Mesenchymal stem cell (in vitro differentiated cells and primary cell): ENCODE measurements at regions not wholly inside any gene's neighbourhood (a gene's known extent, or its start where the extent isn't known, plus 50 kb on each side); places are given as distances from the start of the nearest gene placed in this dataset.

Experiments
- DNase-seq: peaks from one replicate; pipeline ENCODE4 v3.0.0-alpha.2; 2013
- H2AFZ ChIP-seq: one replicate; pipeline ENCODE4 v1.6.1; 2013; ENCODE audit warnings: low read depth, mild to moderate bottlenecking, control low read depth, inconsistent platforms, low read length, moderate library complexity
- H2AK5ac ChIP-seq: 2 replicates; pipeline ENCODE4 v1.6.1; 2013; ENCODE audit warnings: low read length, moderate library complexity, mild to moderate bottlenecking, inconsistent platforms; ENCODE audit not compliant: severe bottlenecking
- H2BK120ac ChIP-seq: one replicate; pipeline ENCODE4 v1.6.1; 2013; ENCODE audit warnings: low read depth, mild to moderate bottlenecking, inconsistent platforms, low read length, moderate library complexity
- H2BK12ac ChIP-seq, 2 experiments: one replicate each; pipeline ENCODE4 v1.6.1; 2013; ENCODE audit warnings: inconsistent platforms in 2 of 2, low read length in 2 of 2, mild to moderate bottlenecking in 2 of 2, moderate library complexity in 2 of 2, control low read depth in 1 of 2
- H2BK15ac ChIP-seq: one replicate; pipeline ENCODE4 v1.6.1; 2013; ENCODE audit warnings: mild to moderate bottlenecking, low read depth, inconsistent platforms; ENCODE audit not compliant: poor library complexity, severe bottlenecking
- H2BK5ac ChIP-seq: 2 replicates; pipeline ENCODE4 v1.6.1; 2013; ENCODE audit warnings: low read depth, mild to moderate bottlenecking, low read length, control low read depth, inconsistent platforms; ENCODE audit not compliant: poor library complexity, severe bottlenecking
- H3K14ac ChIP-seq, 2 experiments: one replicate each; pipeline ENCODE4 v1.6.1; 2013; ENCODE audit warnings: inconsistent platforms in 2 of 2, low read length in 2 of 2, control low read depth in 1 of 2, mild to moderate bottlenecking in 1 of 2, moderate library complexity in 1 of 2
- H3K18ac ChIP-seq, 2 experiments: one replicate each; pipeline ENCODE4 v1.6.1; 2013; ENCODE audit warnings: inconsistent platforms in 2 of 2, low read length in 2 of 2, control low read depth in 1 of 2, low read depth in 1 of 2, mild to moderate bottlenecking in 1 of 2
- H3K23ac ChIP-seq, 2 experiments: one replicate each; pipeline ENCODE4 v1.6.1; 2013; ENCODE audit warnings: inconsistent platforms in 2 of 2, low read length in 2 of 2, mild to moderate bottlenecking in 2 of 2, moderate library complexity in 2 of 2, control low read depth in 1 of 2
- H3K27ac ChIP-seq: 2 replicates; pipeline ENCODE4 v1.5.1; 2013; ENCODE audit warnings: mild to moderate bottlenecking, moderate library complexity, low read length, control low read depth, inconsistent platforms; ENCODE audit not compliant: poor library complexity, severe bottlenecking
- H3K27me3 ChIP-seq, 2 experiments: 2 replicates each; pipeline versions ENCODE4 v1.6.1 to v1.7.0; 2013; ENCODE audit warnings: low read length in 2 of 2, mild to moderate bottlenecking in 2 of 2, moderate library complexity in 2 of 2, control low read depth in 1 of 2, inconsistent platforms in 1 of 2; ENCODE audit not compliant: control insufficient read depth in 1 of 2, insufficient read depth in 1 of 2
- H3K36me3 ChIP-seq, 2 experiments: 2 replicates each; pipeline versions ENCODE4 v1.6.1 to v1.7.0; 2013; ENCODE audit warnings: low read length in 2 of 2, control low read depth in 1 of 2, inconsistent platforms in 1 of 2, low read depth in 1 of 2, mild to moderate bottlenecking in 1 of 2; ENCODE audit not compliant: insufficient read depth in 2 of 2, control insufficient read depth in 1 of 2
- H3K4ac ChIP-seq, 2 experiments: one replicate each; pipeline ENCODE4 v1.6.1; 2013; ENCODE audit warnings: inconsistent platforms in 2 of 2, low read length in 2 of 2, mild to moderate bottlenecking in 2 of 2, moderate library complexity in 2 of 2, control low read depth in 1 of 2, low read depth in 1 of 2
- H3K4me1 ChIP-seq: 2 replicates; pipeline ENCODE4 v1.6.1; 2013; ENCODE audit warnings: low read depth, low read length, control low read depth; ENCODE audit not compliant: control insufficient read depth, insufficient read depth
- H3K4me2 ChIP-seq: 2 replicates; pipeline ENCODE4 v1.6.1; 2013; ENCODE audit warnings: low read length, mild to moderate bottlenecking, inconsistent platforms; ENCODE audit not compliant: poor library complexity, severe bottlenecking
- H3K4me3 ChIP-seq, 2 experiments: 2 replicates each; pipeline versions ENCODE4 v1.5.1 to v1.7.0; 2013; ENCODE audit warnings: low read length in 2 of 2, mild to moderate bottlenecking in 2 of 2, control low read depth in 1 of 2, low read depth in 1 of 2; ENCODE audit not compliant: insufficient read depth in 1 of 2
- H3K79me1 ChIP-seq: replicated peaks from 2 replicates; pipeline ENCODE4 v1.6.1; 2013; ENCODE audit warnings: mild to moderate bottlenecking, control low read depth, low read length, inconsistent platforms; ENCODE audit not compliant: poor library complexity, severe bottlenecking
- H3K9ac ChIP-seq: 2 replicates; pipeline ENCODE4 v1.7.0; 2013; ENCODE audit warnings: mild to moderate bottlenecking, low read length, moderate library complexity
- H3K9me3 ChIP-seq: 2 replicates; pipeline ENCODE4 v1.7.0; 2013; ENCODE audit warnings: mild to moderate bottlenecking, low read length; ENCODE audit not compliant: control insufficient read depth
- H4K8ac ChIP-seq: one replicate; pipeline ENCODE4 v1.6.1; 2013; ENCODE audit warnings: inconsistent platforms, mild to moderate bottlenecking, low read length, moderate library complexity
- H4K91ac ChIP-seq: one replicate; pipeline ENCODE4 v1.6.1; 2013; ENCODE audit warnings: mild to moderate bottlenecking, low read length, inconsistent platforms
- WGBS: methylation state at CpG from one replicate; pipeline ENCODE4 v1.1.7; 2013; ENCODE audit warnings: mixed read lengths; 5-methylcytosine and 5-hydroxymethylcytosine counted together

DNA sequence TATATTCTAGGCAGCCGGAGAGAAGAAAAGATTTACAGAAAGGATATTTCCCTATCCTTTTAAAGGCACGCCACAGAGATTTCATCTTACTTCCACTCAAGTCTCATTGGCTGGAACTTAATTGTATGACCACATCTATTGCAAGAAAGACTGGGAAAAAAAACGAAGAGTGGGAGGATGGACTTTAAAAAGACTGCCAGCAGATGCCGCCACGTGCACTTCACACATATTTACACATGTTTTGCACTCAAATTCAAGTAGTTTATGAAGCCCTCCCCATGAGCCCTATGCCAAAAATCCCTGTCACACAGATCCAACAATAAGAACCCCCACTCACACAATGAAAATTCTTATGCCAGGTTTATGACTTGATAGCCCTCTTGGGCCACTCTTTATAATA lies 138.5 kb upstream of the TYRP1 start:
- Histone ChIP-seq H3K4ac (no peak overlapping the region), H3K23ac (no peak overlapping the region), H3K14ac (no peak overlapping the region), H3K4me2 (no peak overlapping the region), H3K27ac (no peak overlapping the region), H3K4me3 (no peak overlapping the region), H2BK5ac (no peak overlapping the region), H3K9me3 (no peaks in the 10 kb centered on the region), H2BK12ac (no peak overlapping the region), H3K27me3 (no peaks in the 10 kb centered on the region), H2BK120ac (no peak overlapping the region), H2AK5ac (no peak overlapping the region), H3K79me1 (no peaks in the 10 kb centered on the region), H4K8ac (no peak overlapping the region), H4K91ac (no peak overlapping the region), H2BK15ac (no peak overlapping the region), H3K18ac (no peak overlapping the region), H3K36me3 (no peaks in the 10 kb centered on the region), H2AFZ (no peak overlapping the region), H3K9ac (no peak overlapping the region), H3K4me1 (no peaks in the 10 kb centered on the region)
- WGBS = 71% methylated on average over 5 of the region's 5 CpGs
- DNase-seq = peak; percentile 17

DNA sequence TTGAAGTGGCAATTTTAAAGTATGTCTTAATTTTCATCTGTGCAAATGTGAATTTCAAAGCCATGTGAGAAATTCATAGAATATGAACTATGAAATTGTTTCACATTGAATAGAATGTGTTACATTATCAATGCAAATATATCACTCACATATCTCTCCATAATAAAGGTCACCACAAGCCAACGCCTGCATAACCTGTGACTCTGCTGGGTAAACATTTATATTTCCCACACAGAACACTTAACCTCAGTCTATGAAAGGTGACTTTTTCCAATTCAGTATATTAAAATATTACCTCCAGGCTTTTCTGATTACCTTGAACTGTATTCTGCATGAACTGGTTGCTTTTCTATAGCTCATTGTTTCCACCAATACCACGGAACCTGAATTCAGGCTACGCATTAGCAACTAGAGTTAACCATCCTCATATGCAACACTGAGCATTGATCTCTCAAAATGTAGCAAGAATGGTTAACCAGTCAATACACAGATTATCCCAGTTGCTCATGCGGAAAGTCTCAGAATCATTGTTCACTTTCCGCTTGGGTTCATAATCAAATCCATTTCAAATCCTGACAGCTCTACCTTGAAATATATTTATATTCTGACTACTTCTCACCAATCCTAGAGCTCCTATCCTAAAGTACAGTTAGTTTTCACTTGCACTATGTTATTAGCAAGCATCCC lies 126.6 kb upstream of the TYRP1 start:
- Histone ChIP-seq H2BK120ac (no peak overlapping the region), H3K18ac (no peak overlapping the region), H3K9ac (no peak overlapping the region), H4K8ac (no peak overlapping the region), H4K91ac (no peak overlapping the region), H3K36me3 (no peaks in the 10 kb centered on the region), H3K27me3 (no peaks in the 10 kb centered on the region), H2AK5ac (no peak overlapping the region), H2BK5ac (no peak overlapping the region), H3K4ac (no peak overlapping the region), H3K23ac (no peak overlapping the region), H3K4me3 (no peak overlapping the region), H3K14ac (no peak overlapping the region), H3K9me3 (no peaks in the 10 kb centered on the region), H3K4me2 (no peak overlapping the region), H2AFZ (no peak overlapping the region), H3K4me1 (no peaks in the 10 kb centered on the region), H3K79me1 (no peaks in the 10 kb centered on the region), H2BK15ac (no peak overlapping the region), H3K27ac (no peak overlapping the region), H2BK12ac (no peak overlapping the region)
- DNase-seq = no peak
- WGBS = 96% methylated on average over 5 of the region's 5 CpGs

DNA sequence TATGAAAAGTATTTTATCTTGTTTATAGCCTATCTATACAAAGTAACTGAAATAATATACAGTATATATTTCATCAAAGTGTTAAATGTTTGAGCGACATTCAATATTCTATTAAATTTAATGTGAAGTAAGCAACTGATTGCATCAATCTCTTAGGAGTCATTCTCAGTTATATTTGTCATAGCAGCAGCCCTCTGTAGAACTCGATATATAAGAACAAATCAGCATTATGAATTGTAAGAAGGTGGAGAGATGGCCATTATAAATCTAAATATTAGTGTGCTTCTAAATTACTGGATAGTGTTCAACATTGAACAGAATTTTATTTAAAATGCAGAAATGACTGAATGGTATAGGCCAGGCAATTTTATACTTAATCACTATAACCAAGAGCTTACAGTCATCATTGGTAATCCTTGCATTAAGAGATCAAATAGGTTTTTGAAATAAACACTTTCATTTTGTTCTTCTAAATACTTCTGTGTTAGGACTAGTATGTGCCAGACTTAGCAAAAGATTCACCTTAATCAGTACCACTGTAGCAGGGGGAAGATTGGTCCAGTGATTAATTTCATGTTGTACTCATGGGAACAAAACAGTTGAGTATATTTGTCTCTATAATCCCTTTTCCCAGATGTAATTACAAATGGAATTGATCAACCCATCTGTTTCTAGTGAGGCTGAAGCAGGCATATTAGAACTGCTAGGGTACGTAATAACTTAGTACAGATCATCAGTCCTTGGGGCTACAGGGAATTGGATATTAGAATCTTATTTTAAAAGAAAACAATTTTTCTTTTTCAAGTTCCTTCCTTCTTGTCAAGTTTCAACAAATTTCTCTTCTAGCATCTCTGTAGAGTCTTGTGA lies 108.3 kb upstream of the TYRP1 start:
- Histone ChIP-seq H2BK120ac (no peak overlapping the region), H2AK5ac (no peak overlapping the region), H3K9ac (no peak overlapping the region), H3K4me2 (no peak overlapping the region), H3K27me3 (no peaks in the 10 kb centered on the region), H3K27ac (no peak overlapping the region), H3K4ac (no peak overlapping the region), H4K91ac (no peak overlapping the region), H2AFZ (no peak overlapping the region), H3K4me3 (no peak overlapping the region), H4K8ac (no peak overlapping the region), H3K4me1 (no peaks in the 10 kb centered on the region), H3K9me3 (no peaks in the 10 kb centered on the region), H3K18ac (no peak overlapping the region), H2BK12ac (no peak overlapping the region), H2BK5ac (no peak overlapping the region), H3K36me3 (no peaks in the 10 kb centered on the region), H2BK15ac (no peak overlapping the region), H3K79me1 (no peaks in the 10 kb centered on the region), H3K23ac (no peak overlapping the region), H3K14ac (no peak overlapping the region)
- no CpG with 5 or more reads among the region's 3 CpGs for WGBS
- no peak for DNase-seq

DNA sequence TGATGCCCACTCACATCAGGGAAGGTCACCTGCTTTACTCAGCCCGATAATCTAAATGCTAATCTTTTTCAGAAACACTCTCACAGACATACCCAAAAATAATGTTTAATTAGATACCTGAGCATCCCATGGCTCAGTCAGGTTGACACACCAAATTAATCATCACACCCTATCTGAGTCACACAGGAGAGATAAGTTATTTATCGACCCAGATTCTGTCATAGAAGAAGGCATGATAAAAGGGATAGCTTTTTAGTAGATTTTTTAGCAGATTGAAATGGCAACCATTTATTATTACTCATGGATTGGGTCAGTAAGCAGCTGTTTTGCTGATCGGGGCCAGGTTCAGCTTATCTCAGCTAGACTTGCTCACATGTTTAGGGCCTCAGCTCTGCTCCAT lies 97.8 kb upstream of the TYRP1 start:
- Histone ChIP-seq H2BK15ac (no peak overlapping the region), H3K18ac (no peak overlapping the region), H3K9me3 (no peaks in the 10 kb centered on the region), H3K14ac (no peak overlapping the region), H3K27ac (no peak overlapping the region), H3K27me3 (no peaks in the 10 kb centered on the region), H3K9ac (no peak overlapping the region), H3K4me3 (no peak overlapping the region), H2BK5ac (no peak overlapping the region), H3K4ac (no peak overlapping the region), H3K23ac (no peak overlapping the region), H2AK5ac (no peak overlapping the region), H3K36me3 (no peaks in the 10 kb centered on the region), H2AFZ (no peak overlapping the region), H3K79me1 (no peaks in the 10 kb centered on the region), H2BK120ac (no peak overlapping the region), H3K4me2 (no peak overlapping the region), H2BK12ac (no peak overlapping the region), H4K8ac (no peak overlapping the region), H3K4me1 (no peaks in the 10 kb centered on the region), H4K91ac (no peak overlapping the region)
- 100% methylated on average over 3 of the region's 3 CpGs for WGBS
- no peak for DNase-seq
